Activated naive CD8-positive, alpha-beta T cell treated with anti-CD3 and anti-CD28 coated beads, Interleukin-2, amount 50 U/mL, for 24 hours (primary cell): ENCODE measurements at regions not wholly inside any gene's neighbourhood (a gene's known extent, or its start where the extent isn't known, plus 50 kb on each side); places are given as distances from the start of the nearest gene placed in this dataset.
"Not testable (repeated sequence)": the region's sequence is repeated elsewhere in the genome, so short reads cannot be mapped to it uniquely, and the experiment has no call there.

ENCODE experiments used
- ATAC-seq: fragments of 150-1000 bp; cut with Tn5 transposase; one replicate; pipeline ENCODE4 v1.10.0; 2021
- DNase-seq: peaks from one replicate; pipeline ENCODE4 v3.0.0; 2021
- H3K27ac Mint-ChIP-seq: one replicate; pipeline ENCODE4 v1.8.0; 2021; ENCODE audit warnings: mild to moderate bottlenecking, mixed read lengths
- H3K27me3 Mint-ChIP-seq: one replicate; pipeline ENCODE4 v1.8.0; 2021; ENCODE audit warnings: mixed read lengths
- H3K36me3 Mint-ChIP-seq: one replicate; pipeline ENCODE4 v1.8.0; 2021; ENCODE audit warnings: low read depth, mixed read lengths
- H3K4me1 Mint-ChIP-seq: one replicate; pipeline ENCODE4 v1.8.0; 2021; ENCODE audit warnings: mixed read lengths
- H3K4me3 Mint-ChIP-seq: one replicate; pipeline ENCODE4 v1.8.0; 2021; ENCODE audit warnings: mild to moderate bottlenecking, moderate library complexity, mixed read lengths
- H3K9me3 Mint-ChIP-seq: one replicate; pipeline ENCODE4 v1.8.0; 2021; ENCODE audit warnings: mixed read lengths

GRCh38 chr10:2205406-2205805, 468.1 kb upstream of the ADARB2 start:
- H3K4me1 Mint-ChIP-seq, result no peaks in the 10 kb centered on the region
- no peak overlapping the region for H3K27ac Mint-ChIP-seq
- no peak overlapping the region for H3K4me3 Mint-ChIP-seq
- DNase-seq (no peak), ATAC-seq (no peak)
- no peaks in the 10 kb centered on the region for H3K9me3 Mint-ChIP-seq
- H3K27me3 Mint-ChIP-seq, result peaks cover 14% of the 10 kb centered on the region
- H3K36me3 Mint-ChIP-seq, result no peaks in the 10 kb centered on the region

DNA sequence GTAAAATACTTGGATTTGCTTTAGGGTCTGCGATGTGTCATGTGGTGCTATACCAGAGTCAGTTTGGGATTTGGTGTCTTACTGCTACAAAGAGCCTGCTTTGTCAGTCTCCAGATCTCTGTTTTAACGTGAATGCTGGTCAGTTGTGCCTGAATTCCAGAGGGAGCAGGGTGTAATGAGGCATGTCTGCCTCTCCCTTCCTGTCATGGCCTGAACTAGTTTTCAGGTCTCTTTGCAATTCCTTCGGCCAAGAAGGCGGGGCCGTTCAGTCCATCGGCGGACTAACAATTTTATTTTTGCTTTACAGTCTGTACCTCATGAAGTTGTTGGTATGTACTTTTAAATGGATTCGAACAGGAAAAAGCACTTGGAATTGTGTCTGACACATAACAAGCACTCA, 465.1 kb upstream of the ADARB2 start:
- Mint-ChIP-seq H3K9me3 (peaks cover 6% of the 10 kb centered on the region), H3K27me3 (peaks cover 10% of the 10 kb centered on the region), H3K36me3 (no peaks in the 10 kb centered on the region), H3K27ac (no peak overlapping the region), H3K4me3 (no peak overlapping the region), H3K4me1 (no peaks in the 10 kb centered on the region)
- ATAC-seq (no peak), DNase-seq (no peak)

- peaks cover 10% of the 10 kb centered on the region for H3K27me3 Mint-ChIP-seq
- H3K4me1 Mint-ChIP-seq, result no peaks in the 10 kb centered on the region
- H3K27ac Mint-ChIP-seq, result no peak overlapping the region
- DNase-seq, result no peak
- ATAC-seq, result no peak
- H3K4me3 Mint-ChIP-seq, result no peak overlapping the region
- no peaks in the 10 kb centered on the region for H3K36me3 Mint-ChIP-seq
- H3K9me3 Mint-ChIP-seq, result peaks cover 10% of the 10 kb centered on the region
These were observed 464.3 kb upstream of the ADARB2 start for GRCh38 chr10:2201534-2202099.

DNA sequence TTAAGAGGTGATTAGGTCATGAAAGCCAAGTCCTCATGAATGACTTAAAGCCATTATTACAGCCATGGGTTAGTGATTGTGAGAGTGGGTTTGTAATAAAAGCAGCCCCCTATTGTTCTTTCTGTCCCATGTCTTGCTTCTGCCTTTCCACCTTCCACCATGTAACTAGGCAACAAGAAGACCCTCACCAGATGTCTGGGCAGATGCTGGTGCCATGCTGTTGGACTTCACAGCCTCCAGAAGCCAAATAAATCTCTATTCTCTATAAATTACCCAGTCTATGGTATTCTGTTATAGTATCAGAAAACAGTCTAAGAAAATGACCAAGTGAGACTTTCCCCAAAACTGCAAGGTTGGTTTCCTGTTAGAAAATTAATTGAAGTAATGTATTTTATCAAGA, 460.3 kb upstream of the ADARB2 start:
- ATAC-seq (no peak), DNase-seq (no peak)
- no peaks in the 10 kb centered on the region for H3K4me1 Mint-ChIP-seq
- peaks cover 13% of the 10 kb centered on the region for H3K9me3 Mint-ChIP-seq
- H3K27ac Mint-ChIP-seq, result no peak overlapping the region
- H3K27me3 Mint-ChIP-seq, result peaks cover 4% of the 10 kb centered on the region
- no peaks in the 10 kb centered on the region for H3K36me3 Mint-ChIP-seq
- H3K4me3 Mint-ChIP-seq, result no peak overlapping the region

GRCh38 chr10:2196272-2196671, 458.9 kb upstream of the ADARB2 start:
- no peak for DNase-seq
- no peaks in the 10 kb centered on the region for H3K4me1 Mint-ChIP-seq
- ATAC-seq, result no peak
- H3K9me3 Mint-ChIP-seq, result peaks cover 17% of the 10 kb centered on the region
- H3K27me3 Mint-ChIP-seq, result peaks cover 4% of the 10 kb centered on the region
- no peaks in the 10 kb centered on the region for H3K36me3 Mint-ChIP-seq
- H3K27ac Mint-ChIP-seq, result no peak overlapping the region
- no peak overlapping the region for H3K4me3 Mint-ChIP-seq

DNA sequence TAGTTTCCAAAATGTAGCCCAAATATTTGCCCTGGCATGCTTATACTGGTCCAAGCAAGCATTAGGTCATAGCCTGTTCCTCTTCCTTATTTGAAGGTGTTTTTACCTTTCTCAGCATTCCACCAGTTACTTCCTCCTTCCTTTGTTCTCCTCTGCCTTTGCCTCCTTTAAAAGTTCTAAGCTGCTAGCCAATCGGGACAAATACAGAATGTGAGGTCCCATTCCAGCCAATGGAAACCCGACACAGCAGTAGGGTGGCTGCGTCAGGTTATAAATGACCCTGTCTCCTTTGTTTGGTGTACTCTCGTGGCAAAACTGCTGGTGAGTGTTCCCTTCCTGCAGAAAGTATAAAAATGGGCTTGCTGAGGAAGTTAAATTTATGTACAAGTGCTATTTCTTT, 452.0 kb upstream of the ADARB2 start:
- H3K9me3 Mint-ChIP-seq, H3K27me3 Mint-ChIP-seq, H3K27ac Mint-ChIP-seq: not testable (repeated sequence)

GRCh38 chr10:2188371-2188770, 451.0 kb upstream of the ADARB2 start:
- H3K27me3 Mint-ChIP-seq, result peaks cover 8% of the 10 kb centered on the region
- no peak overlapping the region for H3K4me3 Mint-ChIP-seq
- ATAC-seq (no peak), DNase-seq (no peak)
- H3K9me3 Mint-ChIP-seq, result peaks cover 4% of the 10 kb centered on the region
- H3K27ac Mint-ChIP-seq, result no peak overlapping the region
- no peaks in the 10 kb centered on the region for H3K4me1 Mint-ChIP-seq
- no peaks in the 10 kb centered on the region for H3K36me3 Mint-ChIP-seq

More for the DNA sequence above, 452.0 kb upstream of the ADARB2 start:
- not testable (repeated sequence) for H3K4me1 Mint-ChIP-seq, DNase-seq, ATAC-seq, H3K36me3 Mint-ChIP-seq, H3K4me3 Mint-ChIP-seq

GRCh38 chr10:2173327-2173726, 436.0 kb upstream of the ADARB2 start:
- DNase-seq, result no peak
- Mint-ChIP-seq H3K4me3 (no peak overlapping the region), H3K9me3 (no peaks in the 10 kb centered on the region), H3K27me3 (peaks cover 4% of the 10 kb centered on the region), H3K27ac (no peak overlapping the region), H3K36me3 (no peaks in the 10 kb centered on the region), H3K4me1 (no peaks in the 10 kb centered on the region)
- no peak for ATAC-seq

DNA sequence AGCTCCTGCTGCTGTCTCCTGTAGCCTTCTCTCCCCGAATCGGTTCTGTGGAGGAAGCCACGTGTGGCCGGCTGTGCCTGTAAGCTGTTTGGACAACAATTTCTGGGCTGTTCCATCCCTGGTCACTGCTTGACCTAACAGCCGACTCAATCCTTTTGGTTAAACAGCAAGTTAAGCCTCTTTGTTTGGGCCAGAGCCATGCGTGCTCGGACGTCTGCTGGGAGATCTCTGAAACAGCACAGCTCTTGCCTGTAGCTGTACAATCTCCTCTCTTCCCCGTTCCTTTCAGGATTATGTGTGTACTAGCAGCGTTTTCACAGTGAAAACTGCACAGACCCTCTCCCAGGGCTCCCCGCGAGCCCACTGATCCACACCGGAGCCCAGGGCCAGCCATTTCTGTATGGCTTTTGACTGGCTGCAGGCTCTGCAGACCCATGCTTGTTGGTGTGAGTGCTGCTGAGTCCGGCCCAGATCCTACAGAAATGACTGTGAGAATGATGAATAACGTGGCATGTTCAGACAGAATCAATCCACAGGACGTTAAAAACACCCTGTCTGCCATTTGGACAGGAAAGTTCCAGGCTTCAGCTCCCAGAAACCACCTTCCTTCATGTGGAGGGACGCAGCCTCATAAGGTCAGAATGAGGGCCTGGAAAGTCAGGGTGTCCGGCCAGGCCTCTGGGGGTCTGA, 428.6 kb upstream of the ADARB2 start:
- H3K9me3 Mint-ChIP-seq, result no peaks in the 10 kb centered on the region
- H3K36me3 Mint-ChIP-seq, result no peaks in the 10 kb centered on the region

DNA sequence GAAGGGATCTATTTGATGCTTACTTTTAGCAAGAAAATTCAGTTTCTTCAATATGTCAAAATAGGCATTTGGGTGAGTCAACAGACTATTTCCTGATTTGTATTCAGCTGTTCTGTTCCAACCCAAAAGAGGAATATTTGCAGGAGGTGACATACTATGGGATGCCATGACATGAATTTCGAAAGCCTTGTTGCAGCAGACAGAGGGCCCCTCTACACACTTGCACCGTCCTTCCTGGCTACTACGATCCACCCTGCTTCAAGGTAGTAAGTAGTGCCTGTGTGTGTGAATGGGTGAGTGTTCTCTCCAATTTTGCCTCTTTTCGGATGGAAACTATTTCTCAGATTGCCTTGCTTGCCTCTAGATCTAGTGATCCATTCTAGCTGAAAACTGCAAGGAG, 413.0 kb upstream of the ADARB2 start:
- no peak overlapping the region for H3K27ac Mint-ChIP-seq
- DNase-seq (no peak), ATAC-seq (no peak)
- H3K36me3 Mint-ChIP-seq, result no peaks in the 10 kb centered on the region
- no peaks in the 10 kb centered on the region for H3K9me3 Mint-ChIP-seq
- H3K4me1 Mint-ChIP-seq, result no peaks in the 10 kb centered on the region
- peaks cover 3% of the 10 kb centered on the region for H3K27me3 Mint-ChIP-seq
- no peak overlapping the region for H3K4me3 Mint-ChIP-seq

More for the DNA sequence above, 428.6 kb upstream of the ADARB2 start:
- no peaks in the 10 kb centered on the region for H3K4me1 Mint-ChIP-seq
- H3K4me3 Mint-ChIP-seq, result no peak overlapping the region
- H3K27ac Mint-ChIP-seq, result no peak overlapping the region
- no peak for DNase-seq
- no peaks in the 10 kb centered on the region for H3K27me3 Mint-ChIP-seq
- ATAC-seq, result no peak

- ATAC-seq (no peak), DNase-seq (no peak)
- Mint-ChIP-seq H3K4me1 (no peaks in the 10 kb centered on the region), H3K36me3 (no peaks in the 10 kb centered on the region), H3K27me3 (peaks cover 2% of the 10 kb centered on the region), H3K9me3 (no peaks in the 10 kb centered on the region), H3K27ac (no peak overlapping the region), H3K4me3 (no peak overlapping the region)
These were observed 408.7 kb upstream of the ADARB2 start for GRCh38 chr10:2145926-2146478.

- no peak overlapping the region for H3K4me3 Mint-ChIP-seq
- ATAC-seq (no peak), DNase-seq (no peak)
- H3K27ac Mint-ChIP-seq, result no peak overlapping the region
- H3K9me3 Mint-ChIP-seq, result no peaks in the 10 kb centered on the region
- H3K4me1 Mint-ChIP-seq, result no peaks in the 10 kb centered on the region
- H3K36me3 Mint-ChIP-seq, result no peaks in the 10 kb centered on the region
- H3K27me3 Mint-ChIP-seq, result peaks cover 2% of the 10 kb centered on the region
These were observed 408.2 kb upstream of the ADARB2 start for GRCh38 chr10:2145491-2145890.

GRCh38 chr10:2144584-2144983, 407.3 kb upstream of the ADARB2 start:
- Mint-ChIP-seq H3K36me3 (no peaks in the 10 kb centered on the region), H3K9me3 (no peaks in the 10 kb centered on the region), H3K4me1 (no peaks in the 10 kb centered on the region), H3K27ac (no peak overlapping the region), H3K4me3 (no peak overlapping the region), H3K27me3 (peaks cover 2% of the 10 kb centered on the region)
- no peak for ATAC-seq
- no peak for DNase-seq

- no peak overlapping the region for H3K4me3 Mint-ChIP-seq
- H3K36me3 Mint-ChIP-seq, result no peaks in the 10 kb centered on the region
- H3K27me3 Mint-ChIP-seq, result peaks cover 2% of the 10 kb centered on the region
- no peaks in the 10 kb centered on the region for H3K4me1 Mint-ChIP-seq
- DNase-seq, result no peak
- no peak for ATAC-seq
- no peaks in the 10 kb centered on the region for H3K9me3 Mint-ChIP-seq
- no peak overlapping the region for H3K27ac Mint-ChIP-seq
These were observed 406.0 kb upstream of the ADARB2 start for GRCh38 chr10:2143213-2143835.

- no peaks in the 10 kb centered on the region for H3K4me1 Mint-ChIP-seq
- DNase-seq (no peak), ATAC-seq (no peak)
- H3K27me3 Mint-ChIP-seq, result no peaks in the 10 kb centered on the region
- no peak overlapping the region for H3K27ac Mint-ChIP-seq
- H3K9me3 Mint-ChIP-seq, result no peaks in the 10 kb centered on the region
- no peaks in the 10 kb centered on the region for H3K36me3 Mint-ChIP-seq
- no peak overlapping the region for H3K4me3 Mint-ChIP-seq
These were observed 402.4 kb upstream of the ADARB2 start for GRCh38 chr10:2139746-2140145.
